ENCODE measurements at regions not wholly inside any gene's neighbourhood (a gene's known extent, or its start where the extent isn't known, plus 50 kb on each side); places are given as distances from the start of the nearest gene placed in this dataset.

DNA sequence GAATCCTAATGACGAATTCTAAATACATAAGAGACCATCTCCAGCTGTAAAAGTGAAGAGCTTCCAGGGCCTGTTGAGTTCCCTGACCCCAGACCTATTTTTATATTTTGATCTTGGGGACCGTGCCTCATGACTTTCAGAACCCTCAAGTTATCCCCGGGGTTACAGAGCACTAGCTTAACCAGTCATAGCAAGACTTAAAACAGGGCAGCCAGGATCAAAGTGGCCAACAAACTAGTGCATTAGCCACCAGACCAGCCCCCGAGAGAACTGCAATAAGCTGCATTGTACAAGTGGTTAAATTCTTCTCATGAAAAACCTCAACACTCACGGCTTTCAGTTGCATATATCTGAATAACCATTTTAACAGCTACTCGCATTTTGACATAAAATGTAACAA lies 183.0 kb downstream of the BARHL2 start:
- Histone ChIP-seq H3K27me3 (ENCODE audit: control insufficient read depth, insufficient read depth, low read length) (peaks cover 4% of the 10 kb centered on the region), H3K27ac (ENCODE audit: insufficient read depth, low read length, poor library complexity, severe bottlenecking) (no peak overlapping the region), H3K36me3 (ENCODE audit: control insufficient read depth, insufficient read depth, low read length) (no peaks in the 10 kb centered on the region), H3K4me1 (ENCODE audit: control insufficient read depth, insufficient read depth, low read length, poor library complexity, severe bottlenecking) (no peaks in the 10 kb centered on the region), H3K9me3 (ENCODE audit: control insufficient read depth in 2 of 2, low read length in 2 of 2) (no peaks in the 10 kb centered on the region), H3K4me3 (ENCODE audit: low read depth, low read length) (no peak overlapping the region)
- DNase-seq (no peak), ATAC-seq (ENCODE audit: low read depth in 2 of 2) (no peak)
- no peaks in the 10 kb centered on the region for H3K4me1 Mint-ChIP-seq
- H3K36me3 Mint-ChIP-seq, result no peaks in the 10 kb centered on the region
- H3K27me3 Mint-ChIP-seq, result peaks cover 6% of the 10 kb centered on the region
- H3K4me3 Mint-ChIP-seq, result no peak overlapping the region
- H3K27ac Mint-ChIP-seq, result no peak overlapping the region
- H3K9me3 Mint-ChIP-seq, result no peaks in the 10 kb centered on the region

- H3K4me1 Mint-ChIP-seq, result no peaks in the 10 kb centered on the region
- peaks cover 0 to 8% (median 1%) of the 10 kb centered on the region in 7 donors for H3K9me3 Mint-ChIP-seq
- H3K27ac Mint-ChIP-seq, result no peak overlapping the region
- ATAC-seq (ENCODE audit: low read depth in 2 of 2) (no peak), DNase-seq (no peak)
- Histone ChIP-seq H3K9me3 (ENCODE audit: control insufficient read depth in 2 of 2, low read length in 2 of 2) (peaks cover 0 to 5% of the 10 kb centered on the region in 2 experiments), H3K36me3 (ENCODE audit: control insufficient read depth, insufficient read depth, low read length) (no peaks in the 10 kb centered on the region), H3K27me3 (ENCODE audit: control insufficient read depth, insufficient read depth, low read length) (peaks cover 2% of the 10 kb centered on the region), H3K4me1 (ENCODE audit: control insufficient read depth, insufficient read depth, low read length, poor library complexity, severe bottlenecking) (no peaks in the 10 kb centered on the region), H3K4me3 (ENCODE audit: low read depth, low read length) (no peak overlapping the region), H3K27ac (ENCODE audit: insufficient read depth, low read length, poor library complexity, severe bottlenecking) (no peak overlapping the region)
- no peaks in the 10 kb centered on the region for H3K27me3 Mint-ChIP-seq
- no peaks in the 10 kb centered on the region for H3K36me3 Mint-ChIP-seq
- H3K4me3 Mint-ChIP-seq, result no peak overlapping the region
Measured at GRCh38 chr1:90526954-90527353, 190.1 kb downstream of the BARHL2 start.

- Mint-ChIP-seq H3K4me3 (no peak overlapping the region), H3K27me3 (peaks cover 8% of the 10 kb centered on the region), H3K9me3 (peaks cover 0 to 24% (median 5%) of the 10 kb centered on the region in 7 donors), H3K27ac (no peak overlapping the region), H3K4me1 (no peaks in the 10 kb centered on the region), H3K36me3 (no peaks in the 10 kb centered on the region)
- H3K4me3 ChIP-seq (ENCODE audit: low read depth, low read length), result no peak overlapping the region
- no peak for ATAC-seq (ENCODE audit: low read depth in 2 of 2)
- no peak for DNase-seq
- no peaks in the 10 kb centered on the region for H3K27me3 ChIP-seq (ENCODE audit: control insufficient read depth, insufficient read depth, low read length)
- peaks cover 0 to 5% of the 10 kb centered on the region in 2 experiments for H3K9me3 ChIP-seq (ENCODE audit: control insufficient read depth in 2 of 2, low read length in 2 of 2)
- H3K4me1 ChIP-seq (ENCODE audit: control insufficient read depth, insufficient read depth, low read length, poor library complexity, severe bottlenecking), result no peaks in the 10 kb centered on the region
- H3K36me3 ChIP-seq (ENCODE audit: control insufficient read depth, insufficient read depth, low read length), result no peaks in the 10 kb centered on the region
- no peak overlapping the region for H3K27ac ChIP-seq (ENCODE audit: insufficient read depth, low read length, poor library complexity, severe bottlenecking)
Measured at GRCh38 chr1:90522432-90522831, 194.7 kb downstream of the BARHL2 start.

DNA sequence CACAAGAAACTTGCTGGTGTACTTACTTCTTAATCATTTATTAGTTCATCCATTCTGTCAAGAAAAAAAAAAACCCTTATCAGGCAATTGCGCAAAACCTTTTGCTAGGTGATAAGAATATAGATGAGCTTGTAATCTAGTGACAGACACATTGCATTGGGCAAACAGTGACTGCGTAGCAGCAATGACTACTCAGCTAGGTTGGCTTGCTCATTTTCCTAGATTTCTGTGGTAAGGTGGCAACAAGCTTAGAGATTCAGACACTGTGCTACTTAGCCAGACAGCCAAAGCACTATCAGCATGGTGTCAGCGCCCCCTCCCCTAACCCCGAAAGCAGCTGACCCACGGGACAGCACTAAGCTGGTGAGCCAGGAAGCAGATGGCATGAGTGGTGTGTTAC lies 203.1 kb downstream of the BARHL2 start:
- Mint-ChIP-seq H3K36me3 (no peaks in the 10 kb centered on the region), H3K4me1 (no peaks in the 10 kb centered on the region), H3K27ac (no peak overlapping the region), H3K4me3 (no peak overlapping the region), H3K27me3 (no peaks in the 10 kb centered on the region), H3K9me3 (peaks cover 0 to 15% (median 2%) of the 10 kb centered on the region in 7 donors)
- no peak overlapping the region for H3K27ac ChIP-seq (ENCODE audit: insufficient read depth, low read length, poor library complexity, severe bottlenecking)
- H3K4me1 ChIP-seq (ENCODE audit: control insufficient read depth, insufficient read depth, low read length, poor library complexity, severe bottlenecking), result no peaks in the 10 kb centered on the region
- H3K27me3 ChIP-seq (ENCODE audit: control insufficient read depth, insufficient read depth, low read length), result no peaks in the 10 kb centered on the region
- H3K9me3 ChIP-seq (ENCODE audit: control insufficient read depth in 2 of 2, low read length in 2 of 2), result no peaks in the 10 kb centered on the region
- DNase-seq (no peak), ATAC-seq (ENCODE audit: low read depth in 2 of 2) (no peak)
- H3K36me3 ChIP-seq (ENCODE audit: control insufficient read depth, insufficient read depth, low read length), result no peaks in the 10 kb centered on the region
- H3K4me3 ChIP-seq (ENCODE audit: low read depth, low read length), result no peak overlapping the region

GRCh38 chr1:90512441-90512840 lies 204.7 kb downstream of the BARHL2 start:
- DNase-seq, result no peak
- no peak overlapping the region for H3K4me3 ChIP-seq (ENCODE audit: low read depth, low read length)
- no peaks in the 10 kb centered on the region for H3K36me3 ChIP-seq (ENCODE audit: control insufficient read depth, insufficient read depth, low read length)
- Mint-ChIP-seq H3K27ac (no peak overlapping the region), H3K4me1 (no peaks in the 10 kb centered on the region), H3K9me3 (peaks cover 0 to 5% (median 0%) of the 10 kb centered on the region in 7 donors), H3K4me3 (no peak overlapping the region), H3K27me3 (no peaks in the 10 kb centered on the region), H3K36me3 (no peaks in the 10 kb centered on the region)
- no peak overlapping the region for H3K27ac ChIP-seq (ENCODE audit: insufficient read depth, low read length, poor library complexity, severe bottlenecking)
- no peak for ATAC-seq (ENCODE audit: low read depth in 2 of 2)
- H3K27me3 ChIP-seq (ENCODE audit: control insufficient read depth, insufficient read depth, low read length), result peaks cover 4% of the 10 kb centered on the region
- H3K4me1 ChIP-seq (ENCODE audit: control insufficient read depth, insufficient read depth, low read length, poor library complexity, severe bottlenecking), result no peaks in the 10 kb centered on the region
- no peaks in the 10 kb centered on the region for H3K9me3 ChIP-seq (ENCODE audit: control insufficient read depth in 2 of 2, low read length in 2 of 2)

GRCh38 chr1:90510143-90510542 lies 207.0 kb downstream of the BARHL2 start:
- Mint-ChIP-seq H3K9me3 (peaks cover 0 to 4% (median 0%) of the 10 kb centered on the region in 7 donors), H3K27me3 (no peaks in the 10 kb centered on the region), H3K4me3 (no peak overlapping the region), H3K36me3 (no peaks in the 10 kb centered on the region), H3K27ac (no peak overlapping the region), H3K4me1 (no peaks in the 10 kb centered on the region)
- H3K36me3 ChIP-seq (ENCODE audit: control insufficient read depth, insufficient read depth, low read length), result no peaks in the 10 kb centered on the region
- ATAC-seq (ENCODE audit: low read depth in 2 of 2) (no peak), DNase-seq (no peak)
- no peak overlapping the region for H3K4me3 ChIP-seq (ENCODE audit: low read depth, low read length)
- H3K4me1 ChIP-seq (ENCODE audit: control insufficient read depth, insufficient read depth, low read length, poor library complexity, severe bottlenecking), result no peaks in the 10 kb centered on the region
- H3K27me3 ChIP-seq (ENCODE audit: control insufficient read depth, insufficient read depth, low read length), result peaks cover 4% of the 10 kb centered on the region
- no peak overlapping the region for H3K27ac ChIP-seq (ENCODE audit: insufficient read depth, low read length, poor library complexity, severe bottlenecking)
- no peaks in the 10 kb centered on the region for H3K9me3 ChIP-seq (ENCODE audit: control insufficient read depth in 2 of 2, low read length in 2 of 2)

DNA sequence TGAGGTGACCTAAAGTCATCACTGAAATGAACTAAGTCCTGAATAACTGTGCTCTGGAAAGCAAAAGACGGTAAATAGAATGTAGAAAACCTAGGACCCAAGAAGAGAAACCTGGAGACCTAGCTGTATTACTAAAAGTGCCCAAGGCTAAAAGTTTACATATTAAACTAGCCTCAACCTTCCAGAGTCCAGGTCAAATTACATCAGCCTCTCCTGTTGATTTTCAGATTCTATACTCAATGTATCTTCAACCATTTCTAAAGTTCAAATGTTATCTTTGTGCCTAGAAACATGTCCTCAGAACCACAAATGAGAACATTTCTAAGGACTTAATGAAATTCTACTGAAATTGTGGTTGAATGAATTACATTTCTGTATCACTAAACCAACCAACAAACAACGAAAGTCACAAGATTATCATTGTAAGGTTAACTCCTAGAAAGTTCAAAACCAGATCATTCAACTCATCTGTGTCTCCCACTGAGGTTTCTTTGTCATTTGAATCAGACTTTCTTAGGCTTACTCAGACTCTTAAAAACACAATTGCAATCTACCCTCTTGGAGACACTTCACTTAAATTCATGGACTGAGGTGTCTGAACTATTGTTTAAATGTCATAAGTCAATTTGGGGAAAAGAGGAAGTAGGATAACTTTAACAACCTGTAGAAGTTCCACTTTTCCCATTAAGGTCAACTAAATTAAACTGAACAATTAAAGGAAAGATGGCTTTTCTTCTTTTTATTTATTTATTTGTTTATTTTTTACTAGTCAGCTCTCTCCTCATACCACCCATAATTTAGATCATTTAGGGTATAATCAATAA lies 207.7 kb downstream of the BARHL2 start:
- H3K27me3 Mint-ChIP-seq, result no peaks in the 10 kb centered on the region
- H3K4me3 ChIP-seq (ENCODE audit: low read depth, low read length), result no peak overlapping the region

More for the DNA sequence above, 207.7 kb downstream of the BARHL2 start:
- Histone ChIP-seq H3K9me3 (ENCODE audit: control insufficient read depth in 2 of 2, low read length in 2 of 2) (no peaks in the 10 kb centered on the region), H3K4me1 (ENCODE audit: control insufficient read depth, insufficient read depth, low read length, poor library complexity, severe bottlenecking) (no peaks in the 10 kb centered on the region), H3K27ac (ENCODE audit: insufficient read depth, low read length, poor library complexity, severe bottlenecking) (no peak overlapping the region), H3K36me3 (ENCODE audit: control insufficient read depth, insufficient read depth, low read length) (no peaks in the 10 kb centered on the region), H3K27me3 (ENCODE audit: control insufficient read depth, insufficient read depth, low read length) (peaks cover 4% of the 10 kb centered on the region)
- DNase-seq (no peak), ATAC-seq (ENCODE audit: low read depth in 2 of 2) (no peak)
- H3K36me3 Mint-ChIP-seq, result no peaks in the 10 kb centered on the region
- peaks cover 0 to 4% (median 0%) of the 10 kb centered on the region in 7 donors for H3K9me3 Mint-ChIP-seq
- no peak overlapping the region for H3K27ac Mint-ChIP-seq
- H3K4me1 Mint-ChIP-seq, result no peaks in the 10 kb centered on the region
- no peak overlapping the region for H3K4me3 Mint-ChIP-seq
